Esophagus squamous epithelium (tissue), 5 donors: ENCODE measurements at regions not wholly inside any gene's neighbourhood (a gene's known extent, or its start where the extent isn't known, plus 50 kb on each side); places are given as distances from the start of the nearest gene placed in this dataset.

ENCODE experiments used
- DNase-seq: peaks from one replicate; lab custom pipeline; 2025; lab: John Stamatoyannopoulos, UW
- H3K27ac ChIP-seq, 4 donors: fragments of 200-600 bp; sonication (generic); one replicate each; pipeline ENCODE4 v1.5.1; 2016 to 2019; ENCODE audit warnings: mild to moderate bottlenecking in 1 of 4
- H3K27me3 ChIP-seq, 4 donors: fragments of 200-600 bp; sonication (generic); 1 replicate in 3 of 4; 2 replicates in 1 of 4; pipeline versions ENCODE4 v1.5.1 to v1.6.0; 2017 to 2021; ENCODE audit warnings: antibody characterized with exemption in 1 of 4
- H3K36me3 ChIP-seq, 3 donors: fragments of 200-600 bp; sonication (generic); one replicate each; pipeline ENCODE4 v1.5.1; 2016 to 2019
- H3K4me1 ChIP-seq, 3 donors: fragments of 200-600 bp; sonication (generic); one replicate each; pipeline ENCODE4 v1.5.1; 2017 to 2019
- H3K4me3 ChIP-seq, 4 donors: fragments of 200-600 bp; sonication (generic); 1 replicate in 3 of 4; 2 replicates in 1 of 4; pipeline ENCODE4 v1.5.1; 2016 to 2019; ENCODE audit warnings: mild to moderate bottlenecking in 2 of 4, moderate library complexity in 1 of 4
- H3K9me3 ChIP-seq, 3 donors: fragments of 200-600 bp; sonication (generic); one replicate each; pipeline ENCODE4 v1.5.1; 2016 to 2019
- POLR2A ChIP-seq, 4 donors: fragments of 450-650 bp; IDR thresholded peaks; one replicate each; pipeline ENCODE4 v1.6.1; 2017; ENCODE audit warnings: antibody characterized with exemption in 4 of 4, mild to moderate bottlenecking in 4 of 4, moderate library complexity in 3 of 4
- WGBS, 2 donors: methylation state at CpG; one replicate each; pipeline ENCODE4 v1.1.5; 2018; 5-methylcytosine and 5-hydroxymethylcytosine counted together
- intact Hi-C: fragments of 100-400 bp; cut with DNase I; formaldehyde crosslinking; loops from one replicate; pipeline ENCODE4 v1.15.0; 2022
- TF ChIP-seq, protein P1 (sequence below), 6 experiments: fragments of 450-650 bp in 4 of 6; fragments of 200-600 bp in 2 of 6; sonication (generic) in 2 of 6; IDR thresholded peaks; one replicate each; pipeline ENCODE4 v1.5.1; 2016 to 2019; ENCODE audit warnings: antibody characterized with exemption in 6 of 6, mild to moderate bottlenecking in 4 of 6, moderate library complexity in 4 of 6
- donor health status: DM: yes; HTN: yes; CAD: no.

DNA sequence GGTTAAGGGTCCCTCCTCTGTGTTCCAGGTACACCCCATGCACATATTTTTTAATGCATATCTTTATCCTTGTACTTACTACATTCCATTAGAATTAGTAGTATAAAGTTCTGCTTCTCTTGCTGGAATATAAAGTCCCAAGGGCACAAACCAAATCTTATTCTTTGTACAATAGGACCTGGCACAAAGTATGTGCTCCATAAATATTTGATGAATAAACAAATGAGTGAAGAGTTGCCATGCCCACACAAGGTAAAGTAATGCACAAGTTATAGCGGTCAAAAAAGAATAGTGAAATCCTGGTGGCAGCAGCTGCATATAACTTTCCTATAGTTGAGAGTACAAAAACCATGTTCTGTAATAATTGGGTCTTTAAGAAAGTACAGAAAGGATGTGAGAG lies 82.1 kb upstream of the BMP4 start:
- Histone ChIP-seq H3K4me3 (no peak overlapping the region), H3K27me3 (no peaks in the 10 kb centered on the region), H3K9me3 (peaks cover 0 to 20% (median 0%) of the 10 kb centered on the region in 3 donors), H3K36me3 (no peaks in the 10 kb centered on the region), H3K4me1 (no peaks in the 10 kb centered on the region), H3K27ac (no peak overlapping the region)
- 90 to 95% methylated on average over 1 of the region's 1 CpG for WGBS, 2 donors
- TF ChIP-seq, protein P1, sequence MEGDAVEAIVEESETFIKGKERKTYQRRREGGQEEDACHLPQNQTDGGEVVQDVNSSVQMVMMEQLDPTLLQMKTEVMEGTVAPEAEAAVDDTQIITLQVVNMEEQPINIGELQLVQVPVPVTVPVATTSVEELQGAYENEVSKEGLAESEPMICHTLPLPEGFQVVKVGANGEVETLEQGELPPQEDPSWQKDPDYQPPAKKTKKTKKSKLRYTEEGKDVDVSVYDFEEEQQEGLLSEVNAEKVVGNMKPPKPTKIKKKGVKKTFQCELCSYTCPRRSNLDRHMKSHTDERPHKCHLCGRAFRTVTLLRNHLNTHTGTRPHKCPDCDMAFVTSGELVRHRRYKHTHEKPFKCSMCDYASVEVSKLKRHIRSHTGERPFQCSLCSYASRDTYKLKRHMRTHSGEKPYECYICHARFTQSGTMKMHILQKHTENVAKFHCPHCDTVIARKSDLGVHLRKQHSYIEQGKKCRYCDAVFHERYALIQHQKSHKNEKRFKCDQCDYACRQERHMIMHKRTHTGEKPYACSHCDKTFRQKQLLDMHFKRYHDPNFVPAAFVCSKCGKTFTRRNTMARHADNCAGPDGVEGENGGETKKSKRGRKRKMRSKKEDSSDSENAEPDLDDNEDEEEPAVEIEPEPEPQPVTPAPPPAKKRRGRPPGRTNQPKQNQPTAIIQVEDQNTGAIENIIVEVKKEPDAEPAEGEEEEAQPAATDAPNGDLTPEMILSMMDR (IDR thresholded peaks at IDR 0.05): no peak
- TF ChIP-seq POLR2A (IDR thresholded peaks at IDR 0.05): no peak
- DNase-seq: no peak
- intact Hi-C loops: no loop called here

DNA sequence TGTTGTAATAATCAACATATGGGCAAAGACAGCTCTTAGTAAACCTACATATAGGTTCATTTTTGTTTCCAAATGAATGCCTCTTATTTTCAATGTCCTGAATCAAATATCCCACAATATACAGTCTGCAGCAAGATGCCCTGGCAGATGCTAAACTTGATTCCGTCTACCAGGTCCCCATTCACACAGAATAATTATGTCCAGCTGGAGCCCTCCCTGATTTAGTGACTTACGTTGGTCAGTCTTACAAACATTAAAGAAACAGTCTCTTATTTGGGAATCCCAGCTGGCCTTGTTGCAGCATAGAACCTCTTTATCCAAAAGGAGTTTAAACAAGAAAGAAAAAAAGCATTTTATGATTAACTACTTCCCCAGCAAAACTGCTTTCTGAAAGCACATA lies 82.7 kb upstream of the BMP4 start:
- peaks cover 0 to 14% (median 0%) of the 10 kb centered on the region in 3 donors for H3K9me3 ChIP-seq
- H3K27me3 ChIP-seq: no peaks in the 10 kb centered on the region
- no peak overlapping the region for H3K4me3 ChIP-seq
- H3K27ac ChIP-seq: no peak overlapping the region
- TF ChIP-seq POLR2A (IDR thresholded peaks at IDR 0.05): no peak
- TF ChIP-seq, protein P1 (IDR thresholded peaks at IDR 0.05): no peak
- DNase-seq: no peak
- intact Hi-C loops: no loop called here
- H3K4me1 ChIP-seq: no peaks in the 10 kb centered on the region
- H3K36me3 ChIP-seq: no peaks in the 10 kb centered on the region
- 26 to 83% methylated on average over 2 of the region's 2 CpGs for WGBS, 2 donors

DNA sequence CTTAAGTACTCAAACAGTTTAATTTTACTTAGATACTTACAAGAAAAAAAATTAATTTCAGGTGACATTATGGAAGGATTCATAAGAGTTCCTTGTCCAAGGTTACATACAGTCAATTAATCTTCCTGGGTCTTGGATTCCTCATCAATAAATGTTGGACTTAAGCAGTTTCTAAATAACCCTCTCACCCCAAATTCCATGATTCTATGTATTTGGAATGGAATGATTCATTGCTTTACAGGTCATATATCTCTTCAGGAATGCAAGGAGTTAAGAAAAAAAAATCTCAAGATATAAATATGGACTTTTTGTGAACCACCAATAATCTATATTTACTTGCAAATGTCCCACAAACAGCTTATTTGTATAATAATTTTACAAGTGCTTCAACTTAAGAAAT lies 84.2 kb upstream of the BMP4 start:
- Histone ChIP-seq H3K9me3 (peaks cover 0 to 2% (median 0%) of the 10 kb centered on the region in 3 donors), H3K27me3 (no peaks in the 10 kb centered on the region), H3K36me3 (no peaks in the 10 kb centered on the region), H3K27ac (no peak overlapping the region), H3K4me3 (no peak overlapping the region), H3K4me1 (no peaks in the 10 kb centered on the region)
- TF ChIP-seq POLR2A (IDR thresholded peaks at IDR 0.05): no peak
- TF ChIP-seq, protein P1 (IDR thresholded peaks at IDR 0.05): no peak
- intact Hi-C loops: no loop called here
- no peak for DNase-seq

DNA sequence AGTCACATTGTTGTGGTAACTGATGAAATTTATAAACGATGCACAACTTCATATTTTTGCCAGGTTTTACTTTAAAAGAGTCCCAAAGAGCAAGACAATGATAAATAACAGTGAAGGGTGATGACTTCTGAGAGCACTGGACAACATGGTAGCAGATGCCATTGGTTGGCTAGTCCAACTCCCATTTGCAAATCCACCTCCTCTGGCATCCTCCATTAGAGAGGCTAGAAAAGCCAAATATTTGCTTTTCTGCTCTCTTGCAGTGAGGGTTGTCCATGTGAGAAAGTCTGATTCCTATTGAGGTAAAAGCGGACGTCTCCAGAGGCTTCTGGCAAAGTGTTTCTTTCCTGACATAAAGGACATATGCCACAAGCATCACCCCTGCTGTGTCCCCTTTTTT lies 89.6 kb upstream of the BMP4 start:
- no peak for DNase-seq
- H3K27me3 ChIP-seq: no peaks in the 10 kb centered on the region
- no peaks in the 10 kb centered on the region for H3K36me3 ChIP-seq
- no peaks in the 10 kb centered on the region for H3K9me3 ChIP-seq
- intact Hi-C loops: no loop called here
- no peak for TF ChIP-seq POLR2A (IDR thresholded peaks at IDR 0.05)
- TF ChIP-seq, protein P1 (IDR thresholded peaks at IDR 0.05): no peak
- no peak overlapping the region for H3K4me3 ChIP-seq
- no peaks in the 10 kb centered on the region for H3K4me1 ChIP-seq
- 27 to 74% methylated on average over 3 of the region's 3 CpGs for WGBS, 2 donors
- H3K27ac ChIP-seq: no peak overlapping the region

DNA sequence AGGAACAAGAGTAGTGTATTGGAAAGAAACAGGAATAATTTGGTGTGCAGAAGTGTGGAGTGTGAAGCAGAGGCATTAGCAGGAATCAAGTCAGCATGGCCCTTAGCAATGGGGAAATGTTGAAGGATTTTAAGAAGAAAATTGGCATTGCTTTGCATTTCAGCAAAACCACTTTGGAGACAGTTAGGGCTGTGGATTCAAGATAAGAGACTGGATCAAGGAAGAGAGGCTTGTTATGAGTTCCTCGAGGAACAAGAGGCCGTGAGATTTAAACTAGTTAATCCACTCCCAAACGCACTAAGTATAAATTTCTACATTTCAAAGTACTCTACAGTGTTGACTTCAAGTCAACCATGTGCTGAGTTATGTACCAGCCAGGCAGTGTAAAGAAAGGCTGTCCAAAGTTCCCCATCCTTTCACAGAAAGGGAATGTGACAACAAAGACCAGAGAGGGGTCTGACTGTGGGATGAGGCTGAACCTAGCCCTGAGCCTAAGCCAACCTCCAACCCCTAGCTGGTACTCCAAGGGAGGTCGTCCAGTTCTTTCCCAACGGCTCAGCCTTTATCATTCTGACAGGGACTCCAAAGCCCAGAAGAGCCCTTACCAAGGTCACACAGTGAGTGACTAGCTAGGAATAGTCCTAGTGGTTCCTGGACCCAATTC lies 91.2 kb upstream of the BMP4 start:
- Histone ChIP-seq H3K4me1 (no peaks in the 10 kb centered on the region), H3K27ac (no peak overlapping the region), H3K4me3 (no peak overlapping the region), H3K27me3 (no peaks in the 10 kb centered on the region), H3K9me3 (no peaks in the 10 kb centered on the region), H3K36me3 (no peaks in the 10 kb centered on the region)
- WGBS, 2 donors: 59 to 79% methylated on average over 5 of the region's 5 CpGs
- intact Hi-C loops: no loop called here
- no peak for DNase-seq
- TF ChIP-seq, protein P1 (IDR thresholded peaks at IDR 0.05): no peak
- TF ChIP-seq POLR2A (IDR thresholded peaks at IDR 0.05): no peak
